A549 (cell line): ENCODE measurements at regions not wholly inside any gene's neighbourhood (a gene's known extent, or its start where the extent isn't known, plus 50 kb on each side); places are given as distances from the start of the nearest gene placed in this dataset.

Experiments used
- ATAC-seq, 2 experiments: fragments of 200-7000 bp in 1 of 2; fragments of >200 bp in 1 of 2; cut with Nextera tagmentation in 1 of 2; cut with Tn5 transposase in 1 of 2; 3 replicates each; pipeline versions ENCODE4 v1.8.0 to v1.9.1; 2018 to 2020; ENCODE audit warnings: mild to moderate bottlenecking in 1 of 2, moderate library complexity in 1 of 2
- CTCF ChIA-PET: fragments of 300-600 bp; sonication (Branson Sonifier 250); formaldehyde crosslinking; extraction: SDS; loops from one replicate; lab custom pipeline; 2021; ENCODE audit warnings: antibody characterized with exemption, inconsistent platforms; lab: Yijun Ruan, JAX
- POLR2A ChIA-PET: fragments of 350-600 bp; formaldehyde crosslinking; extraction: SDS; loops from one replicate; lab custom pipeline; 2021; ENCODE audit warnings: antibody characterized with exemption, inconsistent platforms; lab: Yijun Ruan, JAX
- DNase-seq, 2 experiments: peaks; one replicate each; pipeline versions ENCODE4 v3.0.0 to v3.0.0-alpha.2; 2011 to 2016; ENCODE audit warnings: low read depth in 1 of 2, low spot score in 1 of 2
- FAIRE-seq: peaks from 2 replicates; lab custom pipeline; 2011; peaks lifted over from hg19 to GRCh38; lab: Jason Lieb, UNC
- H3K27ac ChIP-seq, 2 experiments: fragments of >200 bp; sonication (Bioruptor Twin); formaldehyde crosslinking; 3 replicates each; pipeline ENCODE4 v1.5.1; 2016 to 2017
- H3K4me1 ChIP-seq: fragments of >200 bp; sonication (Bioruptor Twin); formaldehyde crosslinking; 3 replicates; pipeline ENCODE4 v1.6.1; 2016
- H3K4me2 ChIP-seq: fragments of >200 bp; sonication (Bioruptor Twin); formaldehyde crosslinking; 3 replicates; pipeline ENCODE4 v1.6.1; 2016
- H3K4me3 ChIP-seq: fragments of >200 bp; sonication (Bioruptor Twin); formaldehyde crosslinking; 3 replicates; pipeline ENCODE4 v1.5.1; 2016
- H3K9me3 ChIP-seq: fragments of >200 bp; sonication (Bioruptor Twin); formaldehyde crosslinking; 3 replicates; pipeline ENCODE4 v1.6.1; 2016
- BHLHE40 ChIP-seq: IDR thresholded peaks from 2 replicates; pipeline ENCODE4 v1.6.1; 2012; ENCODE audit warnings: low read depth, low read length, inconsistent platforms
- CBX2 ChIP-seq: fragments of 200-600 bp; sonication (generic); IDR thresholded peaks from 2 replicates; pipeline ENCODE4 v1.6.1; 2016; ENCODE audit warnings: low read depth, mild to moderate bottlenecking, borderline replicate concordance
- CEBPB ChIP-seq, 2 experiments: fragments of >200 bp in 1 of 2; sonication (Bioruptor Twin) in 1 of 2; formaldehyde crosslinking in 1 of 2; IDR thresholded peaks; 2 replicates each; pipeline ENCODE4 v1.6.1; 2012 to 2016
- CHD2 ChIP-seq: fragments of 150-350 bp; IDR thresholded peaks from 2 replicates; pipeline ENCODE4 v1.6.1; 2014; ENCODE audit warnings: low read length; ENCODE audit not compliant: partially characterized antibody
- EHF ChIP-seq: fragments of 250-450 bp; sonication (Bioruptor Pico); IDR thresholded peaks from 2 replicates; pipeline ENCODE4 v1.5.0; 2020; ENCODE audit warnings: mild to moderate bottlenecking
- FOSB ChIP-seq: fragments of 250-450 bp; sonication (Bioruptor Pico); IDR thresholded peaks from 2 replicates; pipeline ENCODE4 v1.5.0; 2020; ENCODE audit warnings: mild to moderate bottlenecking, moderate library complexity
- FOSL2 ChIP-seq, 2 experiments: fragments of 450-650 bp in 1 of 2; fragments of >200 bp in 1 of 2; sonication (Bioruptor Twin) in 1 of 2; formaldehyde crosslinking; IDR thresholded peaks; 2 replicates each; pipeline versions ENCODE4 v1.5.0 to v1.6.1; 2016 to 2020; ENCODE audit warnings: mild to moderate bottlenecking in 1 of 2, moderate library complexity in 1 of 2
- HOXA7 ChIP-seq: fragments of 250-450 bp; sonication (Bioruptor Pico); IDR thresholded peaks from 2 replicates; pipeline ENCODE4 v1.5.0; 2020; ENCODE audit warnings: mild to moderate bottlenecking, moderate library complexity
- HOXB13 ChIP-seq: fragments of 250-450 bp; sonication (Bioruptor Pico); IDR thresholded peaks from 2 replicates; pipeline ENCODE4 v1.5.0; 2020; ENCODE audit warnings: low read depth, mild to moderate bottlenecking, moderate library complexity
- HOXB5 ChIP-seq: fragments of 250-450 bp; sonication (Bioruptor Pico); IDR thresholded peaks from 2 replicates; pipeline ENCODE4 v1.5.0; 2020; ENCODE audit warnings: mild to moderate bottlenecking, moderate library complexity
- JUN ChIP-seq, 2 experiments: fragments of >200 bp; sonication (Bioruptor Twin); formaldehyde crosslinking; IDR thresholded peaks; 2 replicates in 1 of 2; 3 replicates in 1 of 2; pipeline ENCODE4 v1.6.1; 2016 to 2017
- JUNB ChIP-seq: fragments of >200 bp; sonication (Bioruptor Twin); formaldehyde crosslinking; IDR thresholded peaks from 2 replicates; pipeline ENCODE4 v1.6.1; 2016
- KDM5A ChIP-seq: fragments of 200-600 bp; sonication (generic); IDR thresholded peaks from 2 replicates; pipeline ENCODE4 v1.6.1; 2016; ENCODE audit warnings: antibody characterized with exemption, mild to moderate bottlenecking
- POLR2A ChIP-seq: IDR thresholded peaks from 2 replicates; pipeline ENCODE4 v1.6.1; 2012; ENCODE audit warnings: mild to moderate bottlenecking, low read length
- RAD21 ChIP-seq, 2 experiments: fragments of >200 bp in 1 of 2; sonication (Bioruptor Twin) in 1 of 2; formaldehyde crosslinking in 1 of 2; IDR thresholded peaks in 1 of 2; conservative IDR thresholded peaks in 1 of 2; 2 replicates in 1 of 2; 3 replicates in 1 of 2; pipeline ENCODE4 v1.6.1; 2012 to 2018; ENCODE audit warnings: inconsistent platforms in 1 of 2
- SMC3 ChIP-seq: fragments of >200 bp; sonication (Bioruptor Twin); formaldehyde crosslinking; IDR thresholded peaks from 3 replicates; pipeline ENCODE4 v1.6.1; 2018; ENCODE audit warnings: inconsistent platforms
- ZFP36 ChIP-seq: fragments of 450-650 bp; IDR thresholded peaks from 2 replicates; pipeline ENCODE4 v1.6.1; 2014; ENCODE audit warnings: borderline replicate concordance; ENCODE audit not compliant: partially characterized antibody
- ZSCAN20 ChIP-seq: fragments of 250-450 bp; sonication (Bioruptor Pico); IDR thresholded peaks from 2 replicates; pipeline ENCODE4 v1.8.0; 2022; ENCODE audit warnings: mild to moderate bottlenecking, moderate library complexity
- WGBS: methylation state at CpG from one replicate; pipeline ENCODE4 v1.1.6; 2017; ENCODE audit errors: missing lambda C conversion rate; 5-methylcytosine and 5-hydroxymethylcytosine counted together
- TF ChIP-seq, protein P1 (sequence below): fragments of 250-450 bp; sonication (Bioruptor Pico); IDR thresholded peaks from 2 replicates; pipeline ENCODE4 v1.5.0; 2021; ENCODE audit warnings: mild to moderate bottlenecking, moderate library complexity, borderline replicate concordance
- TF ChIP-seq, protein P2 (sequence below): IDR thresholded peaks from 2 replicates; pipeline ENCODE4 v1.6.1; 2012
- TF ChIP-seq, protein P3 (sequence below): fragments of 450-650 bp; IDR thresholded peaks from 2 replicates; pipeline ENCODE4 v1.6.1; 2014; ENCODE audit warnings: antibody characterized with exemption
- TF ChIP-seq, protein P4 (sequence below): fragments of >200 bp; sonication (Bioruptor Twin); formaldehyde crosslinking; IDR thresholded peaks from 2 replicates; pipeline ENCODE4 v1.6.1; 2016

DNA sequence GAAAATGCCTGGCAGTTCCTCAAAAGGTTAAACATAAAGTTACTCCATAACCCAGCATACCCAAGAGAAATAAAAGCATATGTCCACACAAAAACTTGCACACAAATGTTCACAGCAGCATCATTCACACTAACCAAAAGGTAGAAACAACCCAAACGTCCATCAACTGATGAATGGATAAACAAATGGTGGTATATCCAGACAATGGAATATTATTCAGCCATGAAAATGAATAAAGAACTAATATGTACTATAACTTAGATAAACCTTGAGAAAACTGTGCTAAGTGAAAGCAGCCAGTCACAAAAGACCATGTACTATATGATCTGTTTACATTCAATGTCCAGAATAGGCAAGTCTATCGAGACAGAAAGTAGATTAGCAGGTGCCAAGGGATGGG is 60.4 kb downstream of the CAMK2N1 start:
- TF ChIP-seq RAD21 (conservative IDR thresholded peaks at IDR 0.05 in 1 of 2, IDR thresholded peaks at IDR 0.05 in 1 of 2) = no peak
- ATAC-seq = no peak
- Histone ChIP-seq H3K4me3 (no peak overlapping the region), H3K4me2 (no peak overlapping the region), H3K4me1 (peaks cover 11% of the 10 kb centered on the region), H3K27ac (no peak overlapping the region), H3K9me3 (peaks cover 31% of the 10 kb centered on the region)
- ChIA-PET POLR2A (no interaction called here), CTCF (interaction anchor here (0.8 kb wide), 1 partner anchor 68 kb away, joined by 3 read pairs; no protein-coding TSS in a partner anchor)
- no peak for DNase-seq
- WGBS = 10% methylated on average over 2 of the region's 2 CpGs
- no peak for FAIRE-seq

DNA sequence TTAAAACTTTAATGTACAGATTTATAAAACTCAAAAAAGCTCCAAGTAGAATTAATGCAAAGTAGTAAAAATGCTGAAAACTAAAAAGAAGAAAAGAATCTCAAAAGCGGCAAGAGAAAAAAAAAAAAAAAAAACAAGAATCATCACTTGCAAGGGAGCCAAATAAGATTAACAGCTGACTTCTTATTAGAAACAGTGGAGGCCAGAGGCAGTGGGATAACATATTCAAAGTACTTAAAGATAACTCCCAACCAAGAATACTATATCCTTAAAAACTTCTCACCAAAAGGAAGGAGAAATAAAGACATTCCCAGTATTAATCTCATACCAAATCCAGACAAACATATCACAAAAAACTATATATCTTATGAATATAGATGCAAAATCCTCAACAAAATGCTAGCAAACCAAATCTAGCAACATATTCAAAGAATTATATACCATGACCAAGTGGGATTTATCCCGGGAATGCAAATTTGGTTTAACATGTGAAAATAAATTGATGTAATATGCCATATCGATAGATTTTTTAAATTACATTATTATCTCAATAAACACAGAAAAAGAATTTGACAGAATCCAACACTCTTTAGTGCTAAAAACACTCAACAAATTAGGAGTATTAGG is 62.7 kb downstream of the CAMK2N1 start:
- no peak for ATAC-seq
- peaks cover 31% of the 10 kb centered on the region for H3K9me3 ChIP-seq
- ChIA-PET POLR2A (interaction anchor here (0.6 kb wide), 1 partner anchor 43 kb away, joined by 3 read pairs; no protein-coding TSS in a partner anchor), CTCF (interaction anchor here (1.6 to 3.5 kb wide), 2 partner anchors 7 to 70 kb away, joined by 7 to 12 read pairs; no protein-coding TSS in a partner anchor)
- TF ChIP-seq HOXA7 (no peak), ZFP36 (no peak), CEBPB (IDR thresholded peaks at IDR 0.05) (no peak), KDM5A (no peak), HOXB5 (CRISPR knock-in tag) (no peak), CHD2 (no peak), FOSL2 (IDR thresholded peaks at IDR 0.05) (no peak), FOSL2 (CRISPR knock-in tag; IDR thresholded peaks at IDR 0.05) (no peak), POLR2A (no peak)
- peaks cover 11% of the 10 kb centered on the region for H3K4me1 ChIP-seq
- no peak overlapping the region for H3K4me2 ChIP-seq
- no peak overlapping the region for H3K27ac ChIP-seq
- H3K4me3 ChIP-seq = no peak overlapping the region
- 45% methylated on average over 3 of the region's 3 CpGs for WGBS
- no peak for DNase-seq
- FAIRE-seq = no peak

DNA sequence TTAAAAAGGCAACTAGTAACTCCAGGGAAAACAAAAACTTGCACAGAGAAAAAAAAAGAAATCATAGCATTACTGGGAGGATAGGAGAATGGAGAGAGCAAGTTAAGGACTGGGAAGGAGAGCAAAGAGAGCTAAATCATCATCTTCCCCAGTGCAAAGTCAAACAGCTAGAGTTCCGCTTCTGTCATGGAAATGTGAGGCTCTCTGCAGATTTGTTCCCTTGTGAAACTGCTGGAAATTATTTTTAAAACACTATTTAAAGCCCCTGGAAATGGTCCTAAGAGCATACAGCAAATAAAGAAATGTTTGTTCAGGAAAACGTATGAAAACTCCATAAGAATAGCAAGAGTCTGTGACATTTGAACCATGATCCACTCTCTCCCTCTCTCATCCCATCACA is 64.6 kb downstream of the CAMK2N1 start:
- no peak for ATAC-seq
- DNase-seq = no peak
- Histone ChIP-seq H3K4me1 (peaks cover under 1% of the 10 kb centered on the region; the same call in 1 of the 3 replicates), H3K4me2 (no peak overlapping the region), H3K9me3 (peaks cover 31% of the 10 kb centered on the region), H3K27ac (no peak overlapping the region)
- ChIA-PET POLR2A (no interaction called here), CTCF (interaction anchor here (3.5 kb wide), 1 partner anchor 9 kb away, joined by 12 read pairs; no protein-coding TSS in a partner anchor)
- no peak for FAIRE-seq
- TF ChIP-seq CEBPB (IDR thresholded peaks at IDR 0.05) (no peak), HOXB13 (CRISPR knock-in tag) (no peak), FOSL2 (IDR thresholded peaks at IDR 0.05) (no peak), FOSL2 (CRISPR knock-in tag; IDR thresholded peaks at IDR 0.05) (no peak), EHF (CRISPR knock-in tag) (no peak), CBX2 (no peak), POLR2A (no peak), JUN (IDR thresholded peaks at IDR 0.05) (no peak), JUNB (no peak)
- TF ChIP-seq, protein P1, sequence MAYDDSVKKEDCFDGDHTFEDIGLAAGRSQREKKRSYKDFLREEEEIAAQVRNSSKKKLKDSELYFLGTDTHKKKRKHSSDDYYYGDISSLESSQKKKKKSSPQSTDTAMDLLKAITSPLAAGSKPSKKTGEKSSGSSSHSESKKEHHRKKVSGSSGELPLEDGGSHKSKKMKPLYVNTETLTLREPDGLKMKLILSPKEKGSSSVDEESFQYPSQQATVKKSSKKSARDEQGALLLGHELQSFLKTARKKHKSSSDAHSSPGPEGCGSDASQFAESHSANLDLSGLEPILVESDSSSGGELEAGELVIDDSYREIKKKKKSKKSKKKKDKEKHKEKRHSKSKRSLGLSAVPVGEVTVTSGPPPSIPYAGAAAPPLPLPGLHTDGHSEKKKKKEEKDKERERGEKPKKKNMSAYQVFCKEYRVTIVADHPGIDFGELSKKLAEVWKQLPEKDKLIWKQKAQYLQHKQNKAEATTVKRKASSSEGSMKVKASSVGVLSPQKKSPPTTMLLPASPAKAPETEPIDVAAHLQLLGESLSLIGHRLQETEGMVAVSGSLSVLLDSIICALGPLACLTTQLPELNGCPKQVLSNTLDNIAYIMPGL (CRISPR knock-in tag) = no peak
- TF ChIP-seq, protein P2, sequence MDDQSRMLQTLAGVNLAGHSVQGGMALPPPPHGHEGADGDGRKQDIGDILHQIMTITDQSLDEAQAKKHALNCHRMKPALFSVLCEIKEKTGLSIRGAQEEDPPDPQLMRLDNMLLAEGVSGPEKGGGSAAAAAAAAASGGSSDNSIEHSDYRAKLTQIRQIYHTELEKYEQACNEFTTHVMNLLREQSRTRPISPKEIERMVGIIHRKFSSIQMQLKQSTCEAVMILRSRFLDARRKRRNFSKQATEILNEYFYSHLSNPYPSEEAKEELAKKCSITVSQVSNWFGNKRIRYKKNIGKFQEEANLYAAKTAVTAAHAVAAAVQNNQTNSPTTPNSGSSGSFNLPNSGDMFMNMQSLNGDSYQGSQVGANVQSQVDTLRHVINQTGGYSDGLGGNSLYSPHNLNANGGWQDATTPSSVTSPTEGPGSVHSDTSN = no peak
- TF ChIP-seq, all 56 proteins: peak for 0
- 21% methylated on average over 2 of the region's 2 CpGs for whole genome bisulfite sequencing
- no peak overlapping the region for H3K4me3 ChIP-seq

DNA sequence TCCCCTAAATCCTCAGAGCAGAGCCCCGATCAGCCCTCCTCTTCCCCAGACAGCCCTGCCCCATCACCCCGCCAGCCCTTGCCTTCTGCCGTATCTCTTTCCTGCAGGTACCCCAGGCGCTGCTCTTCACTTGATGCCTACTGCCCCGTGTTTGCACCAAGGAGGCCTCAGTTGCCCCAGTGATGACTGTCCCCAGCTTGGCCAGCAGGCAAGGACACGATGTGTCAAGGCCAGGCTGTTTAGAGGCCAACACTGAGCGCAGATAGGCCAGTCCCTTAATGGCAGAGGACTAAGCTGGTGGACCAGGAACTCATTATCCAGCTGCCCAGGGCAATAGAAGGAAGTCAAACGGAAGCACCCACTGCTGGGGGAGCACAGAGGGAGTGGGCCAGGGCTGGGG is 68.4 kb downstream of the CAMK2N1 start:
- no peak for FAIRE-seq
- DNase-seq = no peak
- CTCF ChIA-PET = interaction anchor here (0.5 to 1.5 kb wide), 2 partner anchors 56 to 205 kb away, joined by 3 read pairs; no protein-coding TSS in a partner anchor
- WGBS = 72% methylated on average over 5 of the region's 8 CpGs
- ATAC-seq = no peak
- POLR2A ChIA-PET = no interaction called here
- Histone ChIP-seq H3K4me3 (no peak overlapping the region), H3K4me2 (no peak overlapping the region), H3K27ac (no peak overlapping the region), H3K9me3 (peaks cover 5% of the 10 kb centered on the region; the same call in 2 of the 3 replicates)
- TF ChIP-seq SMC3 (no peak), FOSB (no peak), BHLHE40 (no peak), ZSCAN20 (CRISPR knock-in tag) (no peak)
- TF ChIP-seq, protein P2 = no peak
- TF ChIP-seq, protein P3, sequence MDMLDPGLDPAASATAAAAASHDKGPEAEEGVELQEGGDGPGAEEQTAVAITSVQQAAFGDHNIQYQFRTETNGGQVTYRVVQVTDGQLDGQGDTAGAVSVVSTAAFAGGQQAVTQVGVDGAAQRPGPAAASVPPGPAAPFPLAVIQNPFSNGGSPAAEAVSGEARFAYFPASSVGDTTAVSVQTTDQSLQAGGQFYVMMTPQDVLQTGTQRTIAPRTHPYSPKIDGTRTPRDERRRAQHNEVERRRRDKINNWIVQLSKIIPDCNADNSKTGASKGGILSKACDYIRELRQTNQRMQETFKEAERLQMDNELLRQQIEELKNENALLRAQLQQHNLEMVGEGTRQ = no peak
- TF ChIP-seq, protein P4, sequence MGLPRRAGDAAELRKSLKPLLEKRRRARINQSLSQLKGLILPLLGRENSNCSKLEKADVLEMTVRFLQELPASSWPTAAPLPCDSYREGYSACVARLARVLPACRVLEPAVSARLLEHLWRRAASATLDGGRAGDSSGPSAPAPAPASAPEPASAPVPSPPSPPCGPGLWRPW = no peak
- TF ChIP-seq, all 56 proteins: peak for 0
- no peaks in the 10 kb centered on the region for H3K4me1 ChIP-seq
